IMR-90 (cell line): ENCODE measurements at regions not wholly inside any gene's neighbourhood (a gene's known extent, or its start where the extent isn't known, plus 50 kb on each side); places are given as distances from the start of the nearest gene placed in this dataset.

Experiments used
- CEBPB ChIP-seq: IDR thresholded peaks from 2 replicates; pipeline ENCODE4 v1.6.1; 2012; ENCODE audit warnings: low read depth, low read length, improper control_type of control experiment
- FOS ChIP-seq: fragments of 150-350 bp; IDR thresholded peaks from 2 replicates; pipeline ENCODE4 v1.6.1; 2016; ENCODE audit warnings: low read depth, low read length
- POLR2A ChIP-seq: IDR thresholded peaks from 2 replicates; pipeline ENCODE4 v1.6.1; 2012; ENCODE audit warnings: mild to moderate bottlenecking, low read depth, low read length
- RAD21 ChIP-seq: IDR thresholded peaks from 2 replicates; pipeline ENCODE4 v1.6.1; 2012; ENCODE audit warnings: low read length, improper control_type of control experiment
- TF ChIP-seq, protein P1 (sequence below): conservative IDR thresholded peaks from 2 replicates; pipeline ENCODE4 v1.5.1; 2012; ENCODE audit warnings: mild to moderate bottlenecking, low read depth, low read length, improper control_type of control experiment

GRCh38 chr2:14053105-14053504 is 579.4 kb upstream of the LRATD1 start:
- TF ChIP-seq, protein P1, sequence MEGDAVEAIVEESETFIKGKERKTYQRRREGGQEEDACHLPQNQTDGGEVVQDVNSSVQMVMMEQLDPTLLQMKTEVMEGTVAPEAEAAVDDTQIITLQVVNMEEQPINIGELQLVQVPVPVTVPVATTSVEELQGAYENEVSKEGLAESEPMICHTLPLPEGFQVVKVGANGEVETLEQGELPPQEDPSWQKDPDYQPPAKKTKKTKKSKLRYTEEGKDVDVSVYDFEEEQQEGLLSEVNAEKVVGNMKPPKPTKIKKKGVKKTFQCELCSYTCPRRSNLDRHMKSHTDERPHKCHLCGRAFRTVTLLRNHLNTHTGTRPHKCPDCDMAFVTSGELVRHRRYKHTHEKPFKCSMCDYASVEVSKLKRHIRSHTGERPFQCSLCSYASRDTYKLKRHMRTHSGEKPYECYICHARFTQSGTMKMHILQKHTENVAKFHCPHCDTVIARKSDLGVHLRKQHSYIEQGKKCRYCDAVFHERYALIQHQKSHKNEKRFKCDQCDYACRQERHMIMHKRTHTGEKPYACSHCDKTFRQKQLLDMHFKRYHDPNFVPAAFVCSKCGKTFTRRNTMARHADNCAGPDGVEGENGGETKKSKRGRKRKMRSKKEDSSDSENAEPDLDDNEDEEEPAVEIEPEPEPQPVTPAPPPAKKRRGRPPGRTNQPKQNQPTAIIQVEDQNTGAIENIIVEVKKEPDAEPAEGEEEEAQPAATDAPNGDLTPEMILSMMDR: no peak
- no peak for TF ChIP-seq POLR2A
- no peak for TF ChIP-seq CEBPB
- no peak for TF ChIP-seq FOS
- no peak for TF ChIP-seq RAD21
